Ishikawa (cell line): ENCODE measurements at regions not wholly inside any gene's neighbourhood (a gene's known extent, or its start where the extent isn't known, plus 50 kb on each side); places are given as distances from the start of the nearest gene placed in this dataset.

Source experiments
- CEBPB ChIP-seq: IDR thresholded peaks from 2 replicates; pipeline ENCODE4 v1.6.1; 2012
- CREB1 ChIP-seq: IDR thresholded peaks from 2 replicates; pipeline ENCODE4 v1.6.1; 2012; ENCODE audit warnings: low read depth
- EGR1 ChIP-seq: IDR thresholded peaks from 2 replicates; pipeline ENCODE4 v1.6.1; 2012
- EP300 ChIP-seq: IDR thresholded peaks from 2 replicates; pipeline ENCODE4 v1.6.1; 2012; ENCODE audit warnings: borderline replicate concordance
- FOXM1 ChIP-seq: IDR thresholded peaks from 2 replicates; pipeline ENCODE4 v1.6.1; 2012; ENCODE audit warnings: low read depth, borderline replicate concordance
- NFIC ChIP-seq: IDR thresholded peaks from 2 replicates; pipeline ENCODE4 v1.6.1; 2012
- RAD21 ChIP-seq: IDR thresholded peaks from 2 replicates; pipeline ENCODE4 v1.6.1; 2012; ENCODE audit warnings: low read depth
- REST ChIP-seq: IDR thresholded peaks from 2 replicates; pipeline ENCODE4 v1.6.1; 2012; ENCODE audit warnings: low read depth, mild to moderate bottlenecking
- TAF1 ChIP-seq: IDR thresholded peaks from 2 replicates; pipeline ENCODE4 v1.6.1; 2012; ENCODE audit warnings: low read depth, mild to moderate bottlenecking
- TCF12 ChIP-seq: IDR thresholded peaks from 2 replicates; pipeline ENCODE4 v1.6.1; 2012; ENCODE audit warnings: low read depth
- TEAD4 ChIP-seq: IDR thresholded peaks from 2 replicates; pipeline ENCODE4 v1.6.1; 2012
- USF1 ChIP-seq: IDR thresholded peaks from 2 replicates; pipeline ENCODE4 v1.6.1; 2012
- YY1 ChIP-seq: IDR thresholded peaks from 2 replicates; pipeline ENCODE4 v1.6.1; 2012; ENCODE audit warnings: low read depth
- ZBTB7A ChIP-seq: IDR thresholded peaks from 2 replicates; pipeline ENCODE4 v1.6.1; 2012; ENCODE audit warnings: low read depth
- TF ChIP-seq, protein P1 (sequence below): IDR thresholded peaks from 2 replicates; pipeline ENCODE4 v1.6.1; 2012

- TF ChIP-seq TAF1 (no peak), NFIC (no peak), RAD21 (no peak), CREB1 (no peak), ZBTB7A (no peak), TEAD4 (no peak), USF1 (no peak), CEBPB (no peak), YY1 (no peak), EGR1 (no peak), EP300 (no peak), REST (no peak), TCF12 (no peak), FOXM1 (no peak)
- TF ChIP-seq, protein P1, sequence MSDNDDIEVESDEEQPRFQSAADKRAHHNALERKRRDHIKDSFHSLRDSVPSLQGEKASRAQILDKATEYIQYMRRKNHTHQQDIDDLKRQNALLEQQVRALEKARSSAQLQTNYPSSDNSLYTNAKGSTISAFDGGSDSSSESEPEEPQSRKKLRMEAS: no peak
Observed at GRCh38 chr9:16070455-16071145, 517.8 kb downstream of the CCDC171 start.

- TF ChIP-seq CEBPB (no peak), YY1 (no peak)
Observed at GRCh38 chr9:16071400-16071799, 518.6 kb downstream of the CCDC171 start.

GRCh38 chr9:16074963-16075362, 522.1 kb downstream of the CCDC171 start:
- TF ChIP-seq USF1 (no peak), EGR1 (no peak), RAD21 (no peak), REST (no peak), TCF12 (no peak), NFIC (no peak), FOXM1 (no peak)
- TF ChIP-seq, protein P1: no peak

DNA sequence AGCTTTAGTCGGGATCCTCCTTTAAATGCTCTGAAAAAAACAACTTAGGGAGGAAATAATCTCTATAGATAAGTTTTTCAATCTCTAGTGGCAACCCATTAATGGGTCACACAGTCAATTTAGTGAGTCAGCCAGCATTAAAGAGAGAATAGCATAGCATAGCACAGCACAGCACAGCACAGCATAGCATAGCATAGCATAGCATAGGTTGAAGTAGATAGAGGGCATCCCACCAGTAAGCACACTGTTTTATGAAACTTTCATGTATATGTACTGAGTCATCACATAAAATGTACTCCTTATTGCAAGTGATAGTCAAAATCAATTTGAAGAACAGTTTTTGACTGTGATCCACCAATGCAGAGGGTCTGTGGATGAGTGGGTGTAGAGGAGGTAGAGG, 522.9 kb downstream of the CCDC171 start:
- TF ChIP-seq EP300: no peak
- no peak for TF ChIP-seq TCF12
- TF ChIP-seq TAF1: no peak
- TF ChIP-seq EGR1: no peak
- TF ChIP-seq CEBPB: no peak
- TF ChIP-seq ZBTB7A: no peak
- no peak for TF ChIP-seq FOXM1
- TF ChIP-seq CREB1: no peak
- no peak for TF ChIP-seq RAD21
- no peak for TF ChIP-seq NFIC
- no peak for TF ChIP-seq TEAD4
- TF ChIP-seq REST: no peak
- TF ChIP-seq, protein P1: no peak
- TF ChIP-seq USF1: no peak
- TF ChIP-seq YY1: no peak
